ENCODE measurements at regions not wholly inside any gene's neighbourhood (a gene's known extent, or its start where the extent isn't known, plus 50 kb on each side); places are given as distances from the start of the nearest gene placed in this dataset.

GRCh38 chr1:60149251-60149650, 75.7 kb upstream of the C1orf87 start:
- no peaks in the 10 kb centered on the region for H3K4me1 ChIP-seq
- DNase-seq (no peak), ATAC-seq (no peak)
- H3K9me3 ChIP-seq = no peaks in the 10 kb centered on the region
- intact Hi-C loops (cut with DNase I) = no loop called here
- H3K27ac ChIP-seq = no peak overlapping the region
- H3K36me3 ChIP-seq = no peaks in the 10 kb centered on the region
- no peaks in the 10 kb centered on the region for H3K27me3 ChIP-seq (ENCODE audit: low read depth)
- H3K4me3 ChIP-seq = no peak overlapping the region
- TF ChIP-seq CTCF (IDR thresholded peaks at IDR 0.05) = no peak

GRCh38 chr1:60146884-60147283, 73.3 kb upstream of the C1orf87 start:
- Histone ChIP-seq H3K27ac (no peak overlapping the region), H3K4me3 (no peak overlapping the region), H3K27me3 (ENCODE audit: low read depth) (no peaks in the 10 kb centered on the region), H3K4me1 (no peaks in the 10 kb centered on the region), H3K9me3 (no peaks in the 10 kb centered on the region), H3K36me3 (no peaks in the 10 kb centered on the region)
- intact Hi-C loops (cut with DNase I) = no loop called here
- ATAC-seq (no peak), DNase-seq (no peak)
- no peak for TF ChIP-seq CTCF (IDR thresholded peaks at IDR 0.05)

GRCh38 chr1:60145771-60146170, 72.2 kb upstream of the C1orf87 start:
- DNase-seq (no peak), ATAC-seq (no peak)
- Histone ChIP-seq H3K4me1 (no peaks in the 10 kb centered on the region), H3K36me3 (no peaks in the 10 kb centered on the region), H3K9me3 (no peaks in the 10 kb centered on the region), H3K27me3 (ENCODE audit: low read depth) (no peaks in the 10 kb centered on the region), H3K4me3 (no peak overlapping the region), H3K27ac (no peak overlapping the region)
- TF ChIP-seq CTCF (IDR thresholded peaks at IDR 0.05) = no peak
- intact Hi-C loops (cut with DNase I) = no loop called here

GRCh38 chr1:60141743-60142142, 68.2 kb upstream of the C1orf87 start:
- ATAC-seq = no peak

GRCh38 chr1:60141276-60141675, 67.7 kb upstream of the C1orf87 start:
- no peak for ATAC-seq
- no peak for TF ChIP-seq CTCF (IDR thresholded peaks at IDR 0.05)
- DNase-seq = no peak
- no peak overlapping the region for H3K27ac ChIP-seq
- H3K27me3 ChIP-seq (ENCODE audit: low read depth) = no peaks in the 10 kb centered on the region
- intact Hi-C loops (cut with DNase I) = no loop called here
- H3K9me3 ChIP-seq = no peaks in the 10 kb centered on the region
- no peaks in the 10 kb centered on the region for H3K36me3 ChIP-seq
- H3K4me1 ChIP-seq = no peaks in the 10 kb centered on the region
- no peak overlapping the region for H3K4me3 ChIP-seq

More at GRCh38 chr1:60141743-60142142, 68.2 kb upstream of the C1orf87 start:
- H3K9me3 ChIP-seq = no peaks in the 10 kb centered on the region
- H3K36me3 ChIP-seq = no peaks in the 10 kb centered on the region
- no peak overlapping the region for H3K4me3 ChIP-seq
- TF ChIP-seq CTCF (IDR thresholded peaks at IDR 0.05) = no peak
- no peak for DNase-seq
- H3K4me1 ChIP-seq = no peaks in the 10 kb centered on the region
- no peaks in the 10 kb centered on the region for H3K27me3 ChIP-seq (ENCODE audit: low read depth)
- intact Hi-C loops (cut with DNase I) = no loop called here
- H3K27ac ChIP-seq = no peak overlapping the region

- H3K9me3 ChIP-seq = no peaks in the 10 kb centered on the region
- H3K36me3 ChIP-seq = no peaks in the 10 kb centered on the region
- DNase-seq = no peak
- H3K27ac ChIP-seq = no peak overlapping the region
- intact Hi-C loops (cut with DNase I) = no loop called here
- ATAC-seq = no peak
- no peaks in the 10 kb centered on the region for H3K27me3 ChIP-seq (ENCODE audit: low read depth)
- TF ChIP-seq CTCF (IDR thresholded peaks at IDR 0.05) = no peak
- no peaks in the 10 kb centered on the region for H3K4me1 ChIP-seq
- H3K4me3 ChIP-seq = no peak overlapping the region
Observed at GRCh38 chr1:60137406-60137805, 63.8 kb upstream of the C1orf87 start.
